TTC549 (cell line): ENCODE measurements at regions not wholly inside any gene's neighbourhood (a gene's known extent, or its start where the extent isn't known, plus 50 kb on each side); places are given as distances from the start of the nearest gene placed in this dataset.
A peak's percentile ranks its signal among the peaks of the same experiment; 100 is the strongest.
"Not testable (repeated sequence)": the region's sequence is repeated elsewhere in the genome, so short reads cannot be mapped to it uniquely, and the experiment has no call there.

Experiments used
- FAIRE-seq: peaks from 2 replicates; lab custom pipeline; 2012; peaks lifted over from hg19 to GRCh38; lab: Jason Lieb, UNC

GRCh38 chr6:102742028-102742427 lies 1348.5 kb downstream of the GRIK2 start:
- no peak for FAIRE-seq

GRCh38 chr6:102736941-102737368 lies 1343.4 kb downstream of the GRIK2 start:
- no peak for FAIRE-seq

- no peak for FAIRE-seq
These were observed 1339.4 kb downstream of the GRIK2 start for GRCh38 chr6:102732898-102733297.

DNA sequence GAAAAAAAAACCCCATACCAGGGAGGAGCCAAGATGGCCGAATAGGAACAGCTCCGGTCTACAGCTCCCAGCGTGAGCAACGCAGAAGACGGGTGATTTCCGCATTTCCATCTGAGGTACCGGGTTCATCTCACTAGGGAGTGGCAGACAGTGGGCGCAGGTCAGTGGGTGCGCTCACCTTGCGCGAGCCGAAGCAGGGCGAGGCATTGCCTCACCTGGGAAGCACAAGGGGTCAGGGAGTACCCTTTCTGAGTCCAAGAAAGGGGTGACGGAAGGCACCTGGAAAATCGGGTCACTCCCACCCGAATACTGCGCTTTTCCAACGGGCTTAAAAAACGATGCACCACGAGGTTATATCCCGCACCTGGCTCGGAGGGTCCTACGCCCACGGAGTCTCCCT lies 1328.6 kb downstream of the GRIK2 start:
- not testable (repeated sequence) for FAIRE-seq

DNA sequence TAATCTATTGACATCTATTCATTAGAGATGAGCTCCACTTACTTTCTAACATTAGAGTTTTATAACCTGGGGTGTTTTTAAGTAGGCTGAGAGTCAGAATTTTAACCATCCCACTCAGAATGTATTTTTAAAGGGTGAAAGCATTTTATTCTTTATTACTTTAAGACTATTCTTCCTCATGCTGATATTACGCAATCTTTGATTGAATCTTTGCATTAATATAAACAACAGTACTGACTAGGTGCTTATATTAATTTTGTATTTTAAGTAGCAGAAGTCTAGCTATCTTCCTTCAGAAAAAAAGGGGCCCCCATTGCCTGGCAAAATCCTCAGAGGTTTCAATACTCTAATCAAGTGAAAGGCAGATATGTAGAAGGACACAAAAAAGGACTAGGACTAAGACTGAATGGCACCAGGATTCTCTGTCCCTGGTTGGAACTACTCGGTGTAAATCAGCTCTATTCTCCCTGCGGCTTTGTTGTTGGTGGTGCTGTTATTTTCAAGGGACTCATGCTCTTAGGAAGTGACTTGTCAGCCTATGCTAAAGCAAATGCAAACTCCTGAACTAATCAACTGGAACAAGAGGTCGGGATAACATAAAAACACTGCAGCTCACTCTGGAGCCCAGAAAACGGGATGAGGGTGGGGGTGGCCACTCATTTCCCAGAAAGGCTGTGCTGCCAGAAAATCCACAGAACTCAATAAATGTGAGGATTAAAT lies 1324.4 kb downstream of the GRIK2 start:
- no peak for FAIRE-seq

DNA sequence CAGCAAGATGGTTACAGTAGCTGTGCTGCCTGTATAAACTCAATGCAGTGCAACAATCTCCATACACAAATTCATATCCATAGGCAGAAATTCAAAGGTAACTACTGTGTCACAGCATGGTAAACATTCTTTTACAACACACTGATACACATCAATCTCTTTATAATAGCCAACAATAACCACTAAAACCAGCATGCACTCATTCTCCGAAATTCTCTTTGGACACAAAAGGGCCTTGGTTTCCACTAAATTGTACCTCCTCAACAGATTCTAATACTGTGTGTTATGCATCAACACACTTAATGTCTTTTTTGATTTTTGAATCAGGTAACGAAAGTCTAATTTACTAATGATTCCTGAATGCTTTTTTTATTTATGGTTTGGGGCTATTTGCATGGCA lies 1323.7 kb downstream of the GRIK2 start:
- no peak for FAIRE-seq

GRCh38 chr6:102701019-102701418 lies 1307.5 kb downstream of the GRIK2 start:
- FAIRE-seq: no peak

DNA sequence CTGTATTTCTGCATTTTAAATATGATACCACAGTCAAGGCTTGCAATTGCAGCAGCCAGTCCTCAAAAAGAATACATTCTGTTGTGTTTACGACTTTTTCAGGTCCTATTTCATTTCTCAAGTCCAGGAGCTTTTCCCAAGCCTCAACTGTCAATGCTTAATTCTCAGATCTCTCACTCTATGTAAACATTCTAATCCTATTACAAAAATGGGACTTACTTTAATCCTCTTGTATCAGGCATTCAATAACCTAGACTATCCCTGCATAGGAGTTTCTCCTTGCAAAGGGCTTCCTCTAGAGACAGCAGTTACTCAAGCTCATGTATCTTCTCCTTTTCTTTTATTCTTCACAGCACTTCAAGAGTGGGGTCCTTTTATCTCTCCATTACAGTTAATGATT lies 1293.0 kb downstream of the GRIK2 start:
- no peak for FAIRE-seq

GRCh38 chr6:102680413-102680812 lies 1286.9 kb downstream of the GRIK2 start:
- FAIRE-seq: no peak

- no peak for FAIRE-seq
These were observed 1286.4 kb downstream of the GRIK2 start for GRCh38 chr6:102679865-102680264.

DNA sequence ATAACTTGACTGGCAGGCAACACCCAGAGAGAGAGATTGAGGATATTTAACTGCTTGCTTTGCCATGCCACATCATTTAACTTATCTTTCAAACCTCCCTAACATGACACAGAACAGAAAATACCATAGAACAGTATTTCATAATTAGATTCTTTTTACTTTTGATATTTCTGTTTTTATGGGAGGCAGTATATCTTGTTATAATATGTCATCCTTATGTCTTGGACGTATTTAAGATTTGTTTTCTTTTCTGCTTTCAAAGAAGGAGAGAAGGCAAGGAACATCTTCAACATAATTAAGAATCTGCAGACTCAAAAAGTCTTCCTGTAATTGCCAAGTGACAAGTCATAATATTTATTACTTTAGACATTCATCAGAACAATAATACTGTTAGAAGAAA lies 1283.7 kb downstream of the GRIK2 start:
- no peak for FAIRE-seq

DNA sequence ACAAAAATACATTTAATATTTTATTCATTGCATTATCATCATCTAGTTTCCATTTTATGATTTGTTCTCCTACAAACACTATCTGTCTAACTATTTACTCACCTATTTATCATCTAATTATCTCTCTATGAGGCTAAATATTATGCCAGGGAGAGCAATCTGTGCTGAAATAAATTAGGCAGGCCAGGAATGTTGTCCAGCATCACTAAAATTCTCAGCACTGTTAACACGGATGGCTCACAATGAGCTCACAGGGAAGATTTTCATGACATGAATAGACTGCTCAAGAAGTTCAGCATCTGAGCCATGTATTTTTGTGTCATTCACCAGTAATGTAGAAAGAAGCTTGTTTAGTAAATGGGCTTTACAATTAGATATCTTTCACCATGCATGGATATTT lies 1277.2 kb downstream of the GRIK2 start:
- no peak for FAIRE-seq

DNA sequence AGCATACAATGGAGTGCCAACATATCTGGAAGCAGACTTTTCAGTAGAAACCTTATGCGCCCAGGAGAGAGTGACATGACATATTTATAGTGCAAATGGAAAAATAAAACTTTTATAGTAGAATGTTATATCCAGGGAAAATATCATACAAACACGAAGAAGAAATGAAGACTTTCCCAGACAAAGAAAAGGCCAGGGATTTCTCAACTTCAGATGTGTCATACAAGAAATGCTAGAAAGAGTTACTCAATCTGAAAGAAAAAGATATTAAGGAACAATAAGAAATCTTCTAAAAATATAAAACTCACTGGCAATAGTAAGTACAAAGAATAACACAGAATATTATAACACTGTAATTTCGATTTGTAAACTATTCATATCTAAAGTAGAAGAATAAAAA lies 1269.3 kb downstream of the GRIK2 start:
- peak; percentile 13 for FAIRE-seq

DNA sequence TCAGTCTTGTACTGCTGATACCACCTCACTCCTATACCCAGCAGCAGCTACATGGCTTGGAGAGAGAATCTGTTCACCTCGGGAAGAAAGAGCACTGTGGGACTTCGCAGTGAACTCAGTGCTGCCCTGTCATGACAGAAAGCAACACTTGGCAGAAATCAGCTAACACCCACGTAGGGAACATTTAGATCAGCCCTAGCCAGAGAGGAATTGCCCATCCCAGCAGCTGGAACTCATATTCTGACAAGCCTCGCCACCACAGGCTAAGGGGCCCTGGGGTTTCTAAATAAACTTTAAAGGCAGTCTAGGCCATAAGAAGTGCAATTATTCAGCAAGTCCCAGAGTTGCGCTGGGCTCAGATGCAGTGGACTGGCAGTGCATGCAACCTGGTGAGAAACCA lies 1266.8 kb downstream of the GRIK2 start:
- FAIRE-seq: no peak

DNA sequence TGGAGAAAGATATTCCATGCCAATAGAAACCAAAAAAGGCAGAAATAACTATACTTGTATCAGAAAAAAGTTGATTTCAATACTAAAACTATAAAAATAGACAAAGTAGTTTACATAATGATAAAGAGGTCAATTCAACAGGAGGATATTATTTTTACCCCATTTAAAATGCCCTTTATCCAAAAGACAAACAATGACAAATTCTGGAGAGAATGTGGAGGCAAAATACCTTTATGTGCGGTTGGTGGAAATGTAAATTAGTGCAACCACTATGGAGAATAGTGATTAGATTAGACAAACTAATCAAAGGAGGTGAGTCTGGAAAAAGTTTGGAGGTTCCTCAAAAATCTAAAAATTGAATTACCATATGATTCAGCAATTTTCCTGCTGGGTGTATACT lies 1262.3 kb downstream of the GRIK2 start:
- no peak for FAIRE-seq

DNA sequence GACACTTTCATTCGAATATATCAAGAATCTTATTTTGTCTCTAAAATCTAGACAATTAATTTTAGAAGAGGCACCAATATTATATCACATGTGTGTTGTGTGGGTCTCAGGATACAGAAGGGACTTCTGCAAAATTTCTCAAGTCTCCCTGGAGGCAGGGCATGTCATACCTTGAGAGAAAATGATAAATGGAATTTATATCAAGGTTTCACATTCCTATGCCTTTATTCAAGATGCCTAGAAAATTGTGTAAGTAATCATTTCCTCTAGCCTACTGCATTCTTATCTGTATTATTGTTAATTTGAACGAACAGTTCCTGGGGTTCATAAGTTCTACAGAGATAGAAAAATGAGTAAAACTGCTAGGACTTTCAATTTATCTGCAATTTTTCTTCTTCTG lies 1247.9 kb downstream of the GRIK2 start:
- no peak for FAIRE-seq

- FAIRE-seq: no peak
These were observed 1238.4 kb downstream of the GRIK2 start for GRCh38 chr6:102631921-102632320.

GRCh38 chr6:102623201-102623600 lies 1229.7 kb downstream of the GRIK2 start:
- FAIRE-seq: no peak

DNA sequence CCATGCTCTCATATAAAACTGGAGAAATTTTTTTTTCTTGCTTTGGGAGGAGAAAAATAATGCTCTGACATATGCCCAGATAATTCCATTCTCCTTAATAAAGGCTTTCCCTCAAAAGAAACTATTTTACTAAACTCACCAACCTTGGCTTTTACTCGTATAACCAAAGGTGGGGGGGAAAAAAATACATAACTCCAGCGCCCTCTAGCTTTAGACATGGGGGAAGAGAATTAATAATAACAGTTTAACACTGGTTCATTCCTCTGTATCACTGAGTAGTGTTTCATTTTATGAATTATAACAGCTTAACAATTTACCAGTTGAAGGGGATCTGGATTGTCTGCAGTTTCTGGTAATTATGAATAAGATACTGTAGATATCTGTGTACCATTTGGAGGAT lies 1226.1 kb downstream of the GRIK2 start:
- FAIRE-seq: no peak

DNA sequence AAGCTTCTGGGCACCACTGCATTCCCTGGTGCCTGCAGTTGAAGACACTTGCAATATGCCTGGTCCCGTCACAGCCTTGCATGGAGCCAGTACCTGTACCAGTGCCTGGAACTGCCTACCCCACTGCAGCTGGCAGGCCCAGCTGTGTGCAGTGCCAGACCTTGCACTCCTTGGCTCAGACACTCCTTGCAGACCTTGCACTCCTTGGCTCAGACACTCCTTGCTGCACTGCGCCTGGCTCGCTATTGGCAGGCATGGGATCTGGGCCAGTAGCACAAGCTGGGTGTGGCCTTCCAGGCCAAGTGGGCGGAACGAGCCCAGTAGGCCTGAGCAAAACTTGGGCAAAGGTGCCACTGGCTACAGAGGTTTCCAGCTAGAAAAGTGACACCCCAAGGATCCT lies 1189.1 kb downstream of the GRIK2 start:
- no peak for FAIRE-seq

- no peak for FAIRE-seq
These were observed 1188.0 kb downstream of the GRIK2 start for GRCh38 chr6:102581378-102582124.

- no peak for FAIRE-seq
These were observed 1177.9 kb downstream of the GRIK2 start for GRCh38 chr6:102571236-102571908.

GRCh38 chr6:102562713-102563112 lies 1169.2 kb downstream of the GRIK2 start:
- FAIRE-seq: no peak
